Ascending aorta (tissue), 2 donors: ENCODE measurements at regions not wholly inside any gene's neighbourhood (a gene's known extent, or its start where the extent isn't known, plus 50 kb on each side); places are given as distances from the start of the nearest gene placed in this dataset.

Experiments
- DNase-seq, 2 donors: peaks; one replicate each; pipeline ENCODE4 v3.0.0-alpha.2; 2019; ENCODE audit warnings: low spot score in 2 of 2
- H3K27ac ChIP-seq, 2 donors: fragments of 200-600 bp; sonication (generic); one replicate each; pipeline ENCODE4 v1.5.1; 2016 to 2017; ENCODE audit warnings: mild to moderate bottlenecking in 1 of 2
- H3K27me3 ChIP-seq: fragments of 200-600 bp; sonication (generic); one replicate; pipeline ENCODE4 v1.5.1; 2017
- H3K36me3 ChIP-seq, 2 donors: fragments of 200-600 bp; sonication (generic); one replicate each; pipeline ENCODE4 v1.5.1; 2016
- H3K4me1 ChIP-seq, 2 donors: fragments of 200-600 bp; sonication (generic); one replicate each; pipeline ENCODE4 v1.5.1; 2016 to 2017; ENCODE audit warnings: mild to moderate bottlenecking in 1 of 2
- H3K4me3 ChIP-seq, 2 donors: fragments of 200-600 bp; sonication (generic); one replicate each; pipeline ENCODE4 v1.5.1; 2016 to 2017; ENCODE audit warnings: mild to moderate bottlenecking in 1 of 2
- H3K9me3 ChIP-seq, 2 donors: fragments of 200-600 bp; sonication (generic); one replicate each; pipeline ENCODE4 v1.5.1; 2016
- CTCF ChIP-seq, 3 experiments: fragments of 200-600 bp in 2 of 3; fragments of 450-650 bp in 1 of 3; sonication (generic) in 2 of 3; IDR thresholded peaks; one replicate each; pipeline ENCODE4 v1.5.1; 2016 to 2019; ENCODE audit warnings: antibody characterized with exemption in 3 of 3, mild to moderate bottlenecking in 1 of 3, moderate library complexity in 1 of 3
- intact Hi-C: fragments of 100-400 bp; cut with DNase I; formaldehyde crosslinking; loops from one replicate; pipeline ENCODE4 v1.15.1; 2023

- Histone ChIP-seq H3K4me1 (no peaks in the 10 kb centered on the region), H3K27me3 (no peaks in the 10 kb centered on the region), H3K36me3 (no peaks in the 10 kb centered on the region), H3K27ac (no peak overlapping the region), H3K4me3 (no peak overlapping the region), H3K9me3 (no peaks in the 10 kb centered on the region)
- TF ChIP-seq CTCF (IDR thresholded peaks at IDR 0.05), result no peak
- intact Hi-C loops, result no loop called here
- no peak for DNase-seq
Observed at GRCh38 chr6:21496706-21497105, 96.8 kb upstream of the SOX4 start.

- TF ChIP-seq CTCF (IDR thresholded peaks at IDR 0.05), result no peak
Observed at GRCh38 chr6:21500314-21501020, 93.1 kb upstream of the SOX4 start.

GRCh38 chr6:21501021-21501354 is 92.6 kb upstream of the SOX4 start:
- intact Hi-C loops, result no loop called here
- no peak overlapping the region for H3K4me3 ChIP-seq
- no peak for DNase-seq
- no peaks in the 10 kb centered on the region for H3K27me3 ChIP-seq
- H3K27ac ChIP-seq, result no peak overlapping the region
- no peaks in the 10 kb centered on the region for H3K9me3 ChIP-seq
- H3K36me3 ChIP-seq, result no peaks in the 10 kb centered on the region
- no peak for TF ChIP-seq CTCF (IDR thresholded peaks at IDR 0.05)
- H3K4me1 ChIP-seq, result no peaks in the 10 kb centered on the region

More at GRCh38 chr6:21500314-21501020, 93.1 kb upstream of the SOX4 start:
- Histone ChIP-seq H3K36me3 (no peaks in the 10 kb centered on the region), H3K4me3 (no peak overlapping the region), H3K4me1 (no peaks in the 10 kb centered on the region), H3K9me3 (no peaks in the 10 kb centered on the region), H3K27ac (no peak overlapping the region), H3K27me3 (no peaks in the 10 kb centered on the region)
- intact Hi-C loops, result no loop called here
- no peak for DNase-seq

- Histone ChIP-seq H3K27ac (no peak overlapping the region), H3K4me3 (no peak overlapping the region), H3K27me3 (no peaks in the 10 kb centered on the region), H3K9me3 (no peaks in the 10 kb centered on the region), H3K4me1 (no peaks in the 10 kb centered on the region), H3K36me3 (no peaks in the 10 kb centered on the region)
- no peak for DNase-seq
- TF ChIP-seq CTCF (IDR thresholded peaks at IDR 0.05), result no peak
- intact Hi-C loops, result no loop called here
Observed at GRCh38 chr6:21501815-21502214, 91.7 kb upstream of the SOX4 start.

GRCh38 chr6:21502682-21503081 is 90.9 kb upstream of the SOX4 start:
- no peaks in the 10 kb centered on the region for H3K4me1 ChIP-seq
- H3K36me3 ChIP-seq, result no peaks in the 10 kb centered on the region
- no peak for DNase-seq
- H3K27me3 ChIP-seq, result no peaks in the 10 kb centered on the region
- H3K4me3 ChIP-seq, result no peak overlapping the region
- H3K27ac ChIP-seq, result no peak overlapping the region
- intact Hi-C loops, result no loop called here
- TF ChIP-seq CTCF (IDR thresholded peaks at IDR 0.05), result no peak
- no peaks in the 10 kb centered on the region for H3K9me3 ChIP-seq

GRCh38 chr6:21504790-21505189 is 88.8 kb upstream of the SOX4 start:
- no peak for TF ChIP-seq CTCF (IDR thresholded peaks at IDR 0.05)
- intact Hi-C loops, result no loop called here

More at GRCh38 chr6:21504790-21505189, 88.8 kb upstream of the SOX4 start:
- Histone ChIP-seq H3K9me3 (no peaks in the 10 kb centered on the region), H3K36me3 (no peaks in the 10 kb centered on the region), H3K4me3 (no peak overlapping the region), H3K27me3 (no peaks in the 10 kb centered on the region), H3K4me1 (no peaks in the 10 kb centered on the region), H3K27ac (no peak overlapping the region)
- DNase-seq, result no peak
